ENCODE measurements at regions not wholly inside any gene's neighbourhood (a gene's known extent, or its start where the extent isn't known, plus 50 kb on each side); places are given as distances from the start of the nearest gene placed in this dataset.

DNA sequence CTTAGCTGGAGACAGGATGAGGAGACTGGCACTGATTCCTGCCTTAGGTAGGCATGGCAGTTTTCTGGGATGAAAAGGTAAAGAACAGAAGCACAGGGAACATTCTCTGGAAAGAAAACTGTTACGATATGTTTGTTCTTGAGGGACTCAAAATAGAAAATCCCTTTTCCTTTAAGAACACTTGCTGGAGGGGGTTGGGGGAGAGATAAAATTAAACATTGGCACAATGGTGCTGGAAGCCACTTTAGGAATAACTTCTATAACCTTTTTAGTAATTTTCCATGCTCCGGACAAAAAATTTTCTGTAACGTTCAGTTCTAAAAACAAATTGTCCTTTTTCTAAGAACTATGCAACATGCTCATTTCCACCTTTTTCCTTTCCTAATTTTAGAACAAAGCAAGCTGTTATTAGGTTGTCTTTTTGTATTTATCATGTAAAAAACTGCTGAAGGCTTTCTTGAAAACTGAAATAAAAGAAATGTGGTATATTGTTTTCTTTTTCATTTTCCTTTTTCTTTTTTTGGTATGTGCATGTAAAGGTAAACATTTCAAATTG, 343.8 kb downstream of the EPHA4 start:
- H3K36me3 Mint-ChIP-seq = no peaks in the 10 kb centered on the region
- H3K9me3 Mint-ChIP-seq = no peaks in the 10 kb centered on the region
- no peak for ATAC-seq
- no peaks in the 10 kb centered on the region for H3K4me1 Mint-ChIP-seq
- H3K4me3 Mint-ChIP-seq = no peak overlapping the region
- H3K27ac Mint-ChIP-seq = no peak overlapping the region
- H3K27me3 Mint-ChIP-seq = no peaks in the 10 kb centered on the region

DNA sequence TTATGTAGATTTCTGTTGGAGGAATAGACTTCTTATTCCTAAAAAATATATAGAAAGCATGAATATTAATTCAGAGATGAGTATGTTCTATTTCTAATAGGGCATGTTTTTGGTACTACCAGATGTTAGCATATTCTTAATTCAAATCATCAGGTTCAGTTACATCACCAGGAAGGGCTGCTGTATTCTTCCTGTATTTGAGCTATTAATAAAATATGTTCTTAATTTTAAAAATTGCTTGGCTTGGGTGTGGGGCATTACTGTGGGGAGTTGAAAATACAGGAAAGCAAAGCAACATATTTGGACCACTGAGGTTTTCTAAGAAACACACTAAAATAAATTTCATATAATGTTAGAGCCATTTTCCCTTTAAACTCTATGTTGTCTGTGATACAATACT, 343.0 kb downstream of the EPHA4 start:
- Mint-ChIP-seq H3K4me1 (no peaks in the 10 kb centered on the region), H3K27me3 (no peaks in the 10 kb centered on the region), H3K9me3 (no peaks in the 10 kb centered on the region), H3K27ac (no peak overlapping the region), H3K36me3 (no peaks in the 10 kb centered on the region), H3K4me3 (no peak overlapping the region)
- ATAC-seq = no peak

DNA sequence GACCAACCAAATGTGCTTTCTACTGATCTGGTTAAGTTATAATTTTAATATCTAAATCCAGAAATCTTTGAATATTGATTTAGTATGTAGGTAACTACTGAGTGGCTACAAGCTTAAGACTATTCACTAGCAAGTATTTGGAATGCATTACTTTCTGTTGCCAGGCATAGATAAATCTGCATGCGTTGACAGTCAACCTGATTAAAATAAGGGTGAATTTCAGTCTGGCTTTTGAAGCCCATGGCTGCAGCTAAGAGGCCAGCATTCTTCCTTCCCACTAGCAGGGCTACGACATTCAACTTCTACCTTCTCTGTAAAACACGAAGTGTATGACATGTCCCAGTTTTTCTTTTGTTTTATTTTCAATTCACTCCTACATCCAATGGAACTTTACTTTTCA, 340.6 kb downstream of the EPHA4 start:
- Mint-ChIP-seq H3K27me3 (no peaks in the 10 kb centered on the region), H3K27ac (no peak overlapping the region), H3K4me1 (no peaks in the 10 kb centered on the region), H3K9me3 (no peaks in the 10 kb centered on the region), H3K36me3 (no peaks in the 10 kb centered on the region), H3K4me3 (no peak overlapping the region)
- ATAC-seq = no peak

DNA sequence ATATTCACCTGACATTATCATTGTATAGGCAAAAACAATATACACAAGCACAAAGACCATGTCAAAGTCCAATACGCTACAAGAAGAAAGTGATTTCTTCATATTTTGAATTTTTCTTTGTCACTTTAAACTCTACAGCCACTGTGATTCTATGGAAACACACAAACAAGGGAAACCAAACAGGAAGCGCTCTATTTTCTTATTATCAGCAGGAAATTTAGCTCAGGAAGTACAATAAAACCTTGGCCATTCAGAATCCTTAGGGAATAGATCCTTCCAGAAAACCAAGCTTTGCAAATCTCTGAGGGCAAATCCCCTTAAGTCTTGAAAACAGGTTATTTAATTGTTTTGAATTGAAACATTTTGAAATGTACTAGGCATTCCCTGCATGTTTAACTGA, 336.2 kb downstream of the EPHA4 start:
- Mint-ChIP-seq H3K9me3 (no peaks in the 10 kb centered on the region), H3K4me1 (no peaks in the 10 kb centered on the region), H3K27me3 (no peaks in the 10 kb centered on the region), H3K36me3 (no peaks in the 10 kb centered on the region), H3K4me3 (no peak overlapping the region), H3K27ac (no peak overlapping the region)
- ATAC-seq = no peak

DNA sequence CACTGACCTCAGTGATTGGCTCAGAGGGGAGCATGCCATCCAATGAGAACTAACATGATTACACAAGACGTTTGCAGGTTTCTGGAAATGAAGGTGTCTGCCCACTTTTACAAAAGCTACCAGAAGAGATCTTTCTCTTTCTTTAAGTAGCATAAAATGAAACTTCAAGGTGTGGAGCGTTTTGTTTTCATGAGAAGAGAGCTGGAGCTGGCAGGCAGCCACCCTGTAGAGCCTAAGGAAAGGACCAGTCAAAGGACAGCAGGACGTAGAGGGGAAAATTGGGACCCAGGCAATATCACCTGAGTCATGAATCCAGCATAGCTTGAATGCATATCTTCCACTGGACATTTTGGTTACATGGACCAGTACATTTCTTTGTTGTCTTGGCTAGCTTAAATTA, 331.0 kb downstream of the EPHA4 start:
- Mint-ChIP-seq H3K9me3 (no peaks in the 10 kb centered on the region), H3K27me3 (no peaks in the 10 kb centered on the region), H3K36me3 (no peaks in the 10 kb centered on the region), H3K4me3 (no peak overlapping the region), H3K4me1 (peaks cover 7% of the 10 kb centered on the region), H3K27ac (no peak overlapping the region)
- ATAC-seq = no peak

DNA sequence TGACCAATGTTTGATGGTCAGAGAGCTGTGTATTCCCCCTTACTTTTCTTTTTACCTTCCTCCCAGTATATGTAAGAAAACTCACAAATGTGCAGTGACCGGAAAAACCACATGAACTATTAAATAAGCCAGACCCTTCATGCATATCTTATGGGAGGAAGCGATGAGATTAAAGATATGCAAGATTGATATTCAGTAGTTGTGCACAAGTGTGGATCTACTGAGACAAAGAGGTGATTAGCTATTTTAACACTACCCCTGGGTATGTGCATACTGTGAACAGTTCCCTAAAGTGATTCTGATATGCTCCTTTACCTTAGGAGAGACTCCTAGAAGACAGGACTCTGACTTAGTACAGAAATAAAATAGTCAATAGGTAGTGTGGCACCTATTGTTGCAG, 328.3 kb downstream of the EPHA4 start:
- Mint-ChIP-seq H3K9me3 (no peaks in the 10 kb centered on the region), H3K36me3 (no peaks in the 10 kb centered on the region), H3K4me1 (peaks cover 7% of the 10 kb centered on the region), H3K27ac (no peak overlapping the region), H3K27me3 (no peaks in the 10 kb centered on the region), H3K4me3 (no peak overlapping the region)
- no peak for ATAC-seq

DNA sequence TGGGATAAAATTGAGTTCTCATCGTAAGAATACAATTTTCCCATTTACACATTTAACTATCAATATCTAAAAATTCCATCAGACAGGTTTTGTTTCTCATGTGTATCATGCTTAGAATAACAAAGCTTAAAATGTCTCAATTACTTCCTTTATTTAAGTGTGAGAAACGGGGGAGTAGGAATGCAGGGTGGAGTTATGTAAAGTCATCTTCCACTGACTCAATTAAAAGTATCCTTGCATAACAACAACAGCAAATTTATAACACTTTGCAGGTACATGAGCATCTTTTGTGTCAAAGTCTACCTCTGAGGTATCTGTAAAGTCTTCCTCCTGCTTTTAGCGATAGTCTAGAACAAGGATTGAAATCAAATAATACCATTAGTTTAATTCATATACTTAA, 327.1 kb downstream of the EPHA4 start:
- H3K4me1 Mint-ChIP-seq = peaks cover 7% of the 10 kb centered on the region
- H3K9me3 Mint-ChIP-seq = peaks cover 2% of the 10 kb centered on the region
- H3K36me3 Mint-ChIP-seq = no peaks in the 10 kb centered on the region
- H3K4me3 Mint-ChIP-seq = no peak overlapping the region
- no peak for ATAC-seq
- no peak overlapping the region for H3K27ac Mint-ChIP-seq
- no peaks in the 10 kb centered on the region for H3K27me3 Mint-ChIP-seq

DNA sequence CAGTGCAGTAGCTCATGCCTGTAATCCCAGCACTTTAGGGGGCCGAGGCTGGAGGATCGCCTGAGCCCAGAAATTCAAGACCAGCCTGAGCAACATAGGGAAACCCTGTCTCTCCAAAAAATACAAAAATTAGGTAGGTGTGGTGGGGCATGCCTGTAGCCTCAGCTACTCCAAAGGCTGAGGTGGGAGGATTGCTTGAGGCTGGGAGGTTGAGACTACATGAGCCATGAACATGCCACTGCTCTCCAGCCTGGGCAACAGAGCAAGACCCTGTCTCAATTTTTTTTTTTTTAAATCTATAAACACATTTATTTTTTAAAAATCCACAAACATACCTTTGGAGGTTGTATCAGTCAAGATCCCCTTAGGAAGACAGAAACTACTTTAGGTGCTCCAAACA, 326.3 kb downstream of the EPHA4 start:
- H3K4me1 Mint-ChIP-seq = peaks cover 7% of the 10 kb centered on the region
- ATAC-seq = no peak
- H3K4me3 Mint-ChIP-seq = no peak overlapping the region
- no peak overlapping the region for H3K27ac Mint-ChIP-seq
- no peaks in the 10 kb centered on the region for H3K27me3 Mint-ChIP-seq
- H3K36me3 Mint-ChIP-seq = no peaks in the 10 kb centered on the region
- H3K9me3 Mint-ChIP-seq = peaks cover 3% of the 10 kb centered on the region

DNA sequence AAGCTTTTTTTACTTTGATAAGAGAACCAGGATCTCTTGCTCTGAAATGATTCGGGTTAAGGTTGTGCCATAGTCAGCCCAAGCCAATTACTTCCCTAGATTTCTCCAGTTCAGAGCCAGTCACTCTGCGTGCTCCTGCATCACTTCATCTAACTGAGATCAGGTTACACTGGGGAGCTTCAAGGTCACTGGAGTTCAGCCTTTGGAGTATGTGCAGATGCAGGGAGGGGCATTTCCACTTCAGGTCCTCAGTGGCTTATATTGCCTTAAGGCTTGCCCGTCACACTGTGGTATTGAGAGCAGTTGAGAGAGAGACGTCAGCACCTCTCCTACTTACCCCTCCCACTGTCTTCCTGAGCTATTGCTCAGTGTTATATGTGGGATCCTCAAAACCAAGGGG, 317.8 kb downstream of the EPHA4 start:
- ATAC-seq = no peak
- Mint-ChIP-seq H3K36me3 (no peaks in the 10 kb centered on the region), H3K9me3 (peaks cover 12% of the 10 kb centered on the region), H3K27ac (no peak overlapping the region), H3K4me1 (no peaks in the 10 kb centered on the region), H3K4me3 (no peak overlapping the region), H3K27me3 (no peaks in the 10 kb centered on the region)

DNA sequence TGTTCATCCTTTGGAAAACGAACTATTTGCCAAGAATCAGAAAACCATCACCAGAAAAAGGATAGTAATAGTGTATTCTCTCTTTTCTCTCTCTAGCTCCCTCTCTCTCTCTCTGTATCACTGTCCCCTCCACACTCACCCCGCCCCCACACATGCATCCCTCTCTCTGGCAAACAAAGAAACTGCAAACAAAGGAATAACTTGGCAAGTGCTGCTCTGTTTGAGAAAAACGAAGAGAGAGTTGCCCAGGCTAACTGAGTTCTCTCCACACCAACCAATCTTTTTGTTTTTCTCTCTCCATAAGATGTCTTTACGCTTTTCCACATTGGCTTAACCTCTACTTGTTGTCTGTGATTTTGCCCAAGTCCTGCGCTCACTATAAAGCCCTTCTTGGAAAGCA, 316.2 kb downstream of the EPHA4 start:
- ATAC-seq = no peak
- H3K9me3 Mint-ChIP-seq = peaks cover 8% of the 10 kb centered on the region
- H3K27me3 Mint-ChIP-seq = no peaks in the 10 kb centered on the region
- no peak overlapping the region for H3K27ac Mint-ChIP-seq
- H3K4me1 Mint-ChIP-seq = no peaks in the 10 kb centered on the region
- H3K36me3 Mint-ChIP-seq = no peaks in the 10 kb centered on the region
- no peak overlapping the region for H3K4me3 Mint-ChIP-seq

DNA sequence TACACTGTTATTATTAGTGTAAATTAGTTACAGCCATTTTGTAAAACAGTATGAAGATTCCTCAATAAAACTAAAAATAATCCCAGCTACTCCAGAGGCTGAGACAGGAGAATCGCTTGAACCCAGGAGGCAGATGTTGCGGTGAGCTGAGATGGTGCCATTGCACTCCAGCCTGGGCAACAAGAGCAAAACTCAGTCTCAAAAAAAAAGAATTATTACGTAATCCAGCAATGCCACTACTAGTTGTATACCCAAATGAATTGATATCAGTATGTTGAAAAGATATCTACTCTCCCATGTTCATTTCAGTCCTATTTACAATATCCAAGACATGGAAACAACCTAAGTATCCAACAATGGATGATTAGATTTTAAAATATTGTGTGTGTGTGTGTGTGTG, 313.6 kb downstream of the EPHA4 start:
- H3K9me3 Mint-ChIP-seq = peaks cover 6% of the 10 kb centered on the region
- ATAC-seq = no peak
- H3K4me3 Mint-ChIP-seq = no peak overlapping the region
- no peak overlapping the region for H3K27ac Mint-ChIP-seq
- no peaks in the 10 kb centered on the region for H3K4me1 Mint-ChIP-seq
- no peaks in the 10 kb centered on the region for H3K36me3 Mint-ChIP-seq
- H3K27me3 Mint-ChIP-seq = peaks cover 10% of the 10 kb centered on the region

DNA sequence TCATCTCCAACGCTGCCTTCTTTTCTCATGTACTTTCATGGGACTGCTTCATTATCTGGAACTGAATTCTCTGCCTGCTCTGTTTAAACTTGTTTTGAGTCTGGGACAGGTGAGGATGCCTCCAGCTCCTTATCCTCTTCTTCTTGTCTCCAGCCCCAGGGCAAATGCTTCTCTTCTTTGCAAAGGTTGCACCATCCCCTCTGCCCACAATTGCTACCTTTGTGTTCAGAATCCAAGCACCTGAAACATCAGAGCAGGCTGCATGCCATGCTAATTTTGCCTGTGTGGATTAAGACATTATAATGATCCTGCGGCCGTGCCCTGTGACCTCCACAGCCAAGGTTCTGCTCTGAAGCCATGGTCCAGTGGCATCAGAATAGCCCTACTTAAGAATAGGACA, 309.5 kb downstream of the EPHA4 start:
- Mint-ChIP-seq H3K9me3 (no peaks in the 10 kb centered on the region), H3K27me3 (peaks cover 11% of the 10 kb centered on the region), H3K36me3 (no peaks in the 10 kb centered on the region), H3K4me3 (no peak overlapping the region), H3K27ac (no peak overlapping the region), H3K4me1 (no peaks in the 10 kb centered on the region)
- no peak for ATAC-seq

DNA sequence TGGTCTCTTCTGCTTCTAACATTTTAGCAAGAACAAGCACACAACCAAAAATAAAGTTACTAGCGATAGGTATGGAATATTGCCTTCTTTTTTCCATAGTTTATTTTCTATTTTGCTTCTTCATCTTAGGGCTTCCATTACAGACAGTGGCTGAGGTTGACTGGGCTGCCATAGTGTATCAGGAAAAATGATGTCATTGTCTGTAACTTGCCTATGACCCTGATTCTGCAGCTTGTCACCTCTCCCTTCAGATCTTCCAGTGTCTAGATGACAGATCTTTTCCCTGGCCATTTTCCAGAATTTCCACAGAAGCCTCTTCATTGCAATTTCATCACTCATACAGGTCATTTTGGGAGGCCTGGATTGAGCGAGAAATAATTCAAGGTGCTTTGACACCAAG, 308.5 kb downstream of the EPHA4 start:
- Mint-ChIP-seq H3K4me1 (no peaks in the 10 kb centered on the region), H3K9me3 (no peaks in the 10 kb centered on the region), H3K27me3 (peaks cover 11% of the 10 kb centered on the region), H3K27ac (no peak overlapping the region), H3K36me3 (no peaks in the 10 kb centered on the region), H3K4me3 (no peak overlapping the region)
- ATAC-seq = no peak

DNA sequence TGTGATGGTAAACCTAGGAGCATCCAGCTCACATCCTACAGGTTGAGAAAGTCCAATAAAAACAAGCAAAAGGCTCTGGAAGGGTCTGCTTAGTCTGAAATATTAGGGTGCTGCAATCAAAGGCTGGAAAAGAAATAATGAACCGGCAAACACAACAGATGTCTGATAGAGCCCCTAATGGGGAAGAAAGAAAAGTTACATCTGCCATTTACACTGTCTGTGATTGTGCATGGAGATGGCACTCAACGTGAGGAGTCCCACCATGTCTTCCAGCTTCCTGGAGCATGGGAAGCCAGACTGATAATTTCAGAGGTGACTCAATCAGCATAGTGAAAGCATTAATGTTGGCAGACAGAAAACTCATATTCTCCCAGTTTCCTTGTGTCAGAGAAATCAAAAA, 307.8 kb downstream of the EPHA4 start:
- Mint-ChIP-seq H3K27ac (no peak overlapping the region), H3K4me1 (no peaks in the 10 kb centered on the region), H3K36me3 (no peaks in the 10 kb centered on the region), H3K9me3 (no peaks in the 10 kb centered on the region), H3K27me3 (peaks cover 11% of the 10 kb centered on the region), H3K4me3 (no peak overlapping the region)
- no peak for ATAC-seq

DNA sequence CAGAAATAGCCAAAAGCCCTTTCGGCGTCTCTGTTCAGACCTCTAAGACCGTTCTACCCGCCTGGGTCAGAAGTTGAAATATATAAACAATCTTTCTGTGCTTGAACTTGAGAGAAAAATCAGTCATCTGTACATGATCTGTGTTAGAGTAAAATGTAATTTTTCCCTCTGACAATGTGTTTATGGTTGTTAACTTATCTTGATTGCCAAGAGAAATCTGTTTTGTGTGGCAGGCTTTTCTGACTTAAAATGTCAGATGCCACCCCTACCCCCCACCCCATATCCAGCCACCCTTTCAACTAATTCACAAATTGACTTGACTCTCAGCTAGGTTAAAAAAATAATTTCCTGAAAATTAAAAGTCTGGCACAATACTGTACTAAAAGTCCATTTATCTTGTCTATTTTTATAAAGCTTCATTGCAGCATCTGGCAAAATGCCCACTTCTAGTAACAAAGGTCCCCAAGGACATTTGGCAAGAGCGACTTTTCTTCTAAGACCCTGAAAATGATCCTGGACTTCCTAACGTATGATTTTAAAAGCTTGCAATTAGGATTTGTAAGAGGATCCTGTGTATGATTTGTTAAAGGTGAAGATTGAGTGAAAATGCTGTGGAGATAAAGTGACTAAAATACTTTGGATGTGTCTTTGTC, 304.2 kb downstream of the EPHA4 start:
- H3K4me1 Mint-ChIP-seq = no peaks in the 10 kb centered on the region
- ATAC-seq = no peak
- peaks cover 6% of the 10 kb centered on the region for H3K27me3 Mint-ChIP-seq
- H3K27ac Mint-ChIP-seq = no peak overlapping the region
- H3K9me3 Mint-ChIP-seq = no peaks in the 10 kb centered on the region
- H3K36me3 Mint-ChIP-seq = no peaks in the 10 kb centered on the region
- H3K4me3 Mint-ChIP-seq = no peak overlapping the region

DNA sequence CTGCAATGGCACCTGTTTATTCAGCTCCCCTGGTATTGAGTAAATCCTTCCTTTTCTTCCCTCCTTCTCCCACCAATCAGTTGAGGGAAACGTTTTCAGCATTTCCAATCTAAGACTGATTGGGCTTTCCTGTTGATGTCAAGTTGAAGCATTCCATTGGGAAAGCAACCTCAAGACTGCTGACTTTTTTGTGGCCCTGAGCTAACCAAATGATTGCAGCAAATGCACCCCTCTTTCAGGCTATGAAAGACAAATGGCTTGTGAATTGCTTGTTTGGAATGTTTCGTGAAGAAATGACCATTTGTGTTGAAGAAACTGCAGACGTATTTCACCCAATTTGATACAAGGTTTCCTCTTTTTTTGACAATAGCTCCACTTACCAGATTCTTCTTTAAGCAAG, 303.5 kb downstream of the EPHA4 start:
- no peak overlapping the region for H3K4me3 Mint-ChIP-seq
- H3K9me3 Mint-ChIP-seq = no peaks in the 10 kb centered on the region
- no peaks in the 10 kb centered on the region for H3K36me3 Mint-ChIP-seq
- no peaks in the 10 kb centered on the region for H3K4me1 Mint-ChIP-seq
- no peaks in the 10 kb centered on the region for H3K27me3 Mint-ChIP-seq
- H3K27ac Mint-ChIP-seq = no peak overlapping the region
- ATAC-seq = no peak

DNA sequence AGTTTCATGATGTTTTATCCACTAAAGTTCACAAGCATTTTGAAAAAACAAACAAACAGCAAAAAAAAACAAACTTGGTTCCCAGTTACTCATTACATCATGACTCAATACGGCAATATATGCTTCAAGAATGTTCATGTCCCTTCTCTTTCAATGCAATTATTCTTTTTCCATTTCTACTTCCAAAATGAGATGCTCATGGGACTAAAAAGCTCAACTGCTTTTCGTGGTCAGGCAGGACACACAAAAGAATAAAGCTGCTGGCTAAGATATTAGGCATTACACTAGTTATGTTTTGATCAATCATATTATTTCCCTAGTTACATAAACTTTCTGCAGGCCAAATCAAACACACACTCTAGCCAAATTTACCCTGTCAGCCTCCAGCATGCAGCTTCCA, 301.3 kb downstream of the EPHA4 start:
- Mint-ChIP-seq H3K4me3 (no peak overlapping the region), H3K27me3 (no peaks in the 10 kb centered on the region), H3K4me1 (no peaks in the 10 kb centered on the region), H3K9me3 (no peaks in the 10 kb centered on the region), H3K36me3 (no peaks in the 10 kb centered on the region), H3K27ac (no peak overlapping the region)
- no peak for ATAC-seq

Measured in stimulated activated memory B cell treated with anti-CD40 and anti-IgM and Interleukin-4, amounts not matched to agents 10 μg/mL and 1 μg/mL and 100 μg/mL, for 72 hours (primary cell).